ENCODE measurements at regions not wholly inside any gene's neighbourhood (a gene's known extent, or its start where the extent isn't known, plus 50 kb on each side); places are given as distances from the start of the nearest gene placed in this dataset.

- no peak for DNase-seq (ENCODE audit: low spot score)
Measured at GRCh38 chr1:21346365-21347071, 56.3 kb upstream of the ECE1 start.

- no peak for DNase-seq (ENCODE audit: low spot score)
Measured at GRCh38 chr1:21344750-21345443, 54.6 kb upstream of the ECE1 start.

- DNase-seq (ENCODE audit: low spot score) = no peak
Measured at GRCh38 chr1:21344098-21344749, 54.0 kb upstream of the ECE1 start.

GRCh38 chr1:21342961-21343838, 52.9 kb upstream of the ECE1 start:
- peak; percentile 73 for DNase-seq (ENCODE audit: low spot score)

- DNase-seq (ENCODE audit: low spot score) = no peak
Measured at GRCh38 chr1:21341517-21342078, 51.3 kb upstream of the ECE1 start.

GRCh38 chr1:21341022-21341421, 50.8 kb upstream of the ECE1 start:
- DNase-seq (ENCODE audit: low spot score) = no peak

GRCh38 chr1:21340230-21340945, 50.1 kb upstream of the ECE1 start:
- no peak for DNase-seq (ENCODE audit: low spot score)

Measured in activated CD4-positive, alpha-beta T cell treated with anti-CD3 and anti-CD28 coated beads, Interleukin-2, Interleukin-4, amounts not matched to agents 100 ng/mL and 50 ng/mL, durations not matched to agents 16 hours and 8 hours (primary cell).